NCI-H1417 (cell line): ENCODE measurements at regions not wholly inside any gene's neighbourhood (a gene's known extent, or its start where the extent isn't known, plus 50 kb on each side); places are given as distances from the start of the nearest gene placed in this dataset.

Experiments
- DNase-seq, 3 experiments: peaks; one replicate each; lab custom pipeline; 2025; lab: John Stamatoyannopoulos, UW

- DNase-seq, result no peak
Measured at GRCh38 chr10:44030738-44031137, 354.2 kb downstream of the CXCL12 start.

- DNase-seq, result no peak
Measured at GRCh38 chr10:44030132-44030531, 354.8 kb downstream of the CXCL12 start.

GRCh38 chr10:44028384-44029137 lies 356.3 kb downstream of the CXCL12 start:
- no peak for DNase-seq

- no peak for DNase-seq
Measured at GRCh38 chr10:44024356-44025116, 360.4 kb downstream of the CXCL12 start.

- no peak for DNase-seq
Measured at GRCh38 chr10:44023517-44023916, 361.4 kb downstream of the CXCL12 start.

GRCh38 chr10:44022203-44022602 lies 362.7 kb downstream of the CXCL12 start:
- DNase-seq, result no peak

- DNase-seq, result no peak
Measured at GRCh38 chr10:44020322-44021111, 364.4 kb downstream of the CXCL12 start.

GRCh38 chr10:44017483-44018145 lies 367.3 kb downstream of the CXCL12 start:
- DNase-seq, result no peak

GRCh38 chr10:44016589-44017482 lies 368.1 kb downstream of the CXCL12 start:
- DNase-seq, result no peak

- DNase-seq, result no peak
Measured at GRCh38 chr10:44015702-44016500, 367.2 kb upstream of the ZNF32 start.

GRCh38 chr10:44014644-44015250 lies 366.1 kb upstream of the ZNF32 start:
- DNase-seq, result no peak

GRCh38 chr10:44013981-44014380 lies 365.3 kb upstream of the ZNF32 start:
- no peak for DNase-seq

- DNase-seq, result no peak
Measured at GRCh38 chr10:44012921-44013320, 364.2 kb upstream of the ZNF32 start.

- DNase-seq, result peak in 1 of 3 experiments; percentile 0
Measured at GRCh38 chr10:44011603-44011981, 362.9 kb upstream of the ZNF32 start.

GRCh38 chr10:44010873-44011602 lies 362.4 kb upstream of the ZNF32 start:
- DNase-seq, result no peak

- no peak for DNase-seq
Measured at GRCh38 chr10:44009891-44010632, 361.4 kb upstream of the ZNF32 start.

GRCh38 chr10:44008917-44009709 lies 360.4 kb upstream of the ZNF32 start:
- DNase-seq, result no peak
